Loucy (cell line): ENCODE measurements at regions not wholly inside any gene's neighbourhood (a gene's known extent, or its start where the extent isn't known, plus 50 kb on each side); places are given as distances from the start of the nearest gene placed in this dataset.

Experiments used
- H2AFZ ChIP-seq: fragments of 200-600 bp; sonication (generic); 2 replicates; pipeline ENCODE4 v1.6.0; 2016; ENCODE audit warnings: antibody characterized with exemption, mild to moderate bottlenecking, low read length, moderate library complexity
- H3F3A ChIP-seq: fragments of 200-600 bp; 2 replicates; pipeline ENCODE4 v1.6.0; 2016; ENCODE audit warnings: antibody characterized with exemption, low read depth, mild to moderate bottlenecking
- H3K27me3 ChIP-seq: fragments of 200-600 bp; sonication (generic); 2 replicates; pipeline ENCODE4 v1.6.1; 2014; ENCODE audit warnings: low read length, mild to moderate bottlenecking; ENCODE audit not compliant: insufficient read depth, poor library complexity, severe bottlenecking
- H3K36me3 ChIP-seq: fragments of 200-600 bp; sonication (generic); 2 replicates; pipeline ENCODE4 v1.6.1; 2016; ENCODE audit warnings: low read length; ENCODE audit not compliant: insufficient read depth
- H3K4me1 ChIP-seq: fragments of 200-600 bp; sonication (generic); 2 replicates; pipeline ENCODE4 v1.5.1; 2014; ENCODE audit warnings: low read length, mild to moderate bottlenecking; ENCODE audit not compliant: insufficient read depth, poor library complexity, severe bottlenecking
- H3K4me2 ChIP-seq: fragments of 200-600 bp; sonication (generic); 2 replicates; pipeline ENCODE4 v1.6.0; 2014; ENCODE audit warnings: antibody characterized with exemption, low read length, low read depth, mild to moderate bottlenecking; ENCODE audit not compliant: poor library complexity, severe bottlenecking
- H3K4me3 ChIP-seq: fragments of 200-600 bp; sonication (generic); 2 replicates; pipeline ENCODE4 v1.5.1; 2014; ENCODE audit warnings: low read length, mild to moderate bottlenecking, mixed read lengths; ENCODE audit not compliant: poor library complexity, severe bottlenecking
- H3K79me2 ChIP-seq: fragments of 200-600 bp; sonication (generic); 2 replicates; pipeline ENCODE4 v1.6.1; 2014; ENCODE audit warnings: low read length; ENCODE audit not compliant: insufficient read depth
- H3K9ac ChIP-seq: fragments of 200-600 bp; sonication (generic); 2 replicates; pipeline ENCODE4 v1.6.0; 2014; ENCODE audit warnings: mild to moderate bottlenecking, low read depth, low read length, moderate library complexity; ENCODE audit not compliant: poor library complexity, severe bottlenecking
- H3K9me2 ChIP-seq: fragments of 200-600 bp; sonication (generic); replicated peaks from 2 replicates; pipeline ENCODE4 v1.6.1; 2016; ENCODE audit warnings: low read depth, low read length, mixed read lengths
- H3K9me3 ChIP-seq: fragments of 200-600 bp; sonication (generic); 2 replicates; pipeline ENCODE4 v1.6.1; 2014; ENCODE audit warnings: mild to moderate bottlenecking, antibody characterized with exemption, low read length, low read depth; ENCODE audit not compliant: insufficient read depth
- H4K20me1 ChIP-seq: fragments of 200-600 bp; sonication (generic); 2 replicates; pipeline ENCODE4 v1.6.0; 2014; ENCODE audit warnings: antibody characterized with exemption, low read length, mild to moderate bottlenecking; ENCODE audit not compliant: insufficient read depth, poor library complexity, severe bottlenecking
- CTCF ChIP-seq: fragments of 200-600 bp; sonication (generic); conservative IDR thresholded peaks from 2 replicates; pipeline ENCODE4 v1.5.1; 2014; ENCODE audit warnings: mild to moderate bottlenecking, antibody characterized with exemption, low read length
- EZH2phosphoT487 ChIP-seq: fragments of 200-600 bp; IDR thresholded peaks from 2 replicates; pipeline ENCODE4 v1.6.1; 2018; ENCODE audit warnings: antibody characterized with exemption, mild to moderate bottlenecking, moderate library complexity, borderline replicate concordance

- Histone ChIP-seq H2AFZ (no peak overlapping the region), H3F3A (no peaks in the 10 kb centered on the region), H3K79me2 (no peaks in the 10 kb centered on the region), H4K20me1 (no peaks in the 10 kb centered on the region), H3K4me2 (no peak overlapping the region), H3K9ac (no peak overlapping the region), H3K27me3 (no peaks in the 10 kb centered on the region), H3K9me2 (no peaks in the 10 kb centered on the region), H3K9me3 (no peaks in the 10 kb centered on the region; the same call in 1 of the 2 replicates), H3K4me1 (no peaks in the 10 kb centered on the region), H3K4me3 (no peak overlapping the region), H3K36me3 (no peaks in the 10 kb centered on the region)
- TF ChIP-seq EZH2phosphoT487 (no peak), CTCF (no peak)
Measured at GRCh38 chr2:2719015-2719414, 387.9 kb upstream of the MYT1L start.

- no peak overlapping the region for H3K4me2 ChIP-seq
- no peak overlapping the region for H2AFZ ChIP-seq
- H4K20me1 ChIP-seq, result no peaks in the 10 kb centered on the region
- H3F3A ChIP-seq, result no peaks in the 10 kb centered on the region
- H3K27me3 ChIP-seq, result no peaks in the 10 kb centered on the region
- no peaks in the 10 kb centered on the region for H3K4me1 ChIP-seq
- H3K9ac ChIP-seq, result no peak overlapping the region
- H3K36me3 ChIP-seq, result no peaks in the 10 kb centered on the region
- no peak for TF ChIP-seq EZH2phosphoT487
- no peak for TF ChIP-seq CTCF
- no peaks in the 10 kb centered on the region; the same call in 1 of the 2 replicates for H3K9me3 ChIP-seq
- H3K4me3 ChIP-seq, result no peak overlapping the region
- H3K9me2 ChIP-seq, result no peaks in the 10 kb centered on the region
- H3K79me2 ChIP-seq, result no peaks in the 10 kb centered on the region
Measured at GRCh38 chr2:2717406-2717805, 386.3 kb upstream of the MYT1L start.

GRCh38 chr2:2716771-2717170 is 385.7 kb upstream of the MYT1L start:
- H3F3A ChIP-seq, result no peaks in the 10 kb centered on the region
- H3K4me2 ChIP-seq, result no peak overlapping the region
- no peaks in the 10 kb centered on the region for H3K36me3 ChIP-seq
- no peaks in the 10 kb centered on the region for H3K79me2 ChIP-seq
- no peaks in the 10 kb centered on the region for H3K4me1 ChIP-seq
- no peak overlapping the region for H2AFZ ChIP-seq
- H3K9me3 ChIP-seq, result no peaks in the 10 kb centered on the region
- H3K4me3 ChIP-seq, result no peak overlapping the region
- H4K20me1 ChIP-seq, result no peaks in the 10 kb centered on the region
- no peaks in the 10 kb centered on the region for H3K9me2 ChIP-seq
- no peaks in the 10 kb centered on the region for H3K27me3 ChIP-seq
- no peak for TF ChIP-seq EZH2phosphoT487
- no peak overlapping the region for H3K9ac ChIP-seq

GRCh38 chr2:2715036-2715818 is 384.2 kb upstream of the MYT1L start:
- Histone ChIP-seq H3K4me2 (no peak overlapping the region), H3K9ac (no peak overlapping the region), H3K9me2 (no peaks in the 10 kb centered on the region)

More at GRCh38 chr2:2715036-2715818, 384.2 kb upstream of the MYT1L start:
- no peaks in the 10 kb centered on the region for H3K79me2 ChIP-seq
- no peaks in the 10 kb centered on the region for H3K9me3 ChIP-seq
- TF ChIP-seq EZH2phosphoT487, result no peak
- TF ChIP-seq CTCF, result no peak
- no peaks in the 10 kb centered on the region for H4K20me1 ChIP-seq
- no peaks in the 10 kb centered on the region for H3K4me1 ChIP-seq
- H3K27me3 ChIP-seq, result no peaks in the 10 kb centered on the region
- no peaks in the 10 kb centered on the region for H3F3A ChIP-seq
- no peak overlapping the region for H3K4me3 ChIP-seq
- H3K36me3 ChIP-seq, result no peaks in the 10 kb centered on the region
- no peak overlapping the region for H2AFZ ChIP-seq
